ENCODE measurements at regions not wholly inside any gene's neighbourhood (a gene's known extent, or its start where the extent isn't known, plus 50 kb on each side); places are given as distances from the start of the nearest gene placed in this dataset.

- Histone ChIP-seq H3K36me3 (ENCODE audit: control insufficient read depth, insufficient read depth, low read length) (no peaks in the 10 kb centered on the region), H3K9me3 (ENCODE audit: control insufficient read depth, low read length) (no peaks in the 10 kb centered on the region), H3K79me2 (no peaks in the 10 kb centered on the region), H2AFZ (no peak overlapping the region), H3K27ac (no peak overlapping the region), H3K9ac (no peak overlapping the region), H3K4me1 (no peaks in the 10 kb centered on the region), H3K4me3 (ENCODE audit: low read depth, low read length) (no peak overlapping the region), H3K4me2 (ENCODE audit: low read length) (no peak overlapping the region), H3K27me3 (ENCODE audit: control insufficient read depth, insufficient read depth, low read length) (no peaks in the 10 kb centered on the region)
- TF ChIP-seq, protein P1, sequence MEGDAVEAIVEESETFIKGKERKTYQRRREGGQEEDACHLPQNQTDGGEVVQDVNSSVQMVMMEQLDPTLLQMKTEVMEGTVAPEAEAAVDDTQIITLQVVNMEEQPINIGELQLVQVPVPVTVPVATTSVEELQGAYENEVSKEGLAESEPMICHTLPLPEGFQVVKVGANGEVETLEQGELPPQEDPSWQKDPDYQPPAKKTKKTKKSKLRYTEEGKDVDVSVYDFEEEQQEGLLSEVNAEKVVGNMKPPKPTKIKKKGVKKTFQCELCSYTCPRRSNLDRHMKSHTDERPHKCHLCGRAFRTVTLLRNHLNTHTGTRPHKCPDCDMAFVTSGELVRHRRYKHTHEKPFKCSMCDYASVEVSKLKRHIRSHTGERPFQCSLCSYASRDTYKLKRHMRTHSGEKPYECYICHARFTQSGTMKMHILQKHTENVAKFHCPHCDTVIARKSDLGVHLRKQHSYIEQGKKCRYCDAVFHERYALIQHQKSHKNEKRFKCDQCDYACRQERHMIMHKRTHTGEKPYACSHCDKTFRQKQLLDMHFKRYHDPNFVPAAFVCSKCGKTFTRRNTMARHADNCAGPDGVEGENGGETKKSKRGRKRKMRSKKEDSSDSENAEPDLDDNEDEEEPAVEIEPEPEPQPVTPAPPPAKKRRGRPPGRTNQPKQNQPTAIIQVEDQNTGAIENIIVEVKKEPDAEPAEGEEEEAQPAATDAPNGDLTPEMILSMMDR (IDR thresholded peaks at IDR 0.05): no peak
Measured at GRCh38 chr15:98138910-98139309, 178.4 kb downstream of the ARRDC4 start.

- H3K36me3 ChIP-seq (ENCODE audit: control insufficient read depth, insufficient read depth, low read length): no peaks in the 10 kb centered on the region
- H3K9ac ChIP-seq: no peak overlapping the region
- H2AFZ ChIP-seq: no peak overlapping the region
- TF ChIP-seq, protein P1 (IDR thresholded peaks at IDR 0.05): no peak
- no peak overlapping the region for H3K4me3 ChIP-seq (ENCODE audit: low read depth, low read length)
- no peak overlapping the region for H3K4me2 ChIP-seq (ENCODE audit: low read length)
- no peak overlapping the region for H3K27ac ChIP-seq
- H3K4me1 ChIP-seq: no peaks in the 10 kb centered on the region
- H3K79me2 ChIP-seq: no peaks in the 10 kb centered on the region
- H3K9me3 ChIP-seq (ENCODE audit: control insufficient read depth, low read length): no peaks in the 10 kb centered on the region
- H3K27me3 ChIP-seq (ENCODE audit: control insufficient read depth, insufficient read depth, low read length): no peaks in the 10 kb centered on the region
Measured at GRCh38 chr15:98139337-98139736, 178.8 kb downstream of the ARRDC4 start.

DNA sequence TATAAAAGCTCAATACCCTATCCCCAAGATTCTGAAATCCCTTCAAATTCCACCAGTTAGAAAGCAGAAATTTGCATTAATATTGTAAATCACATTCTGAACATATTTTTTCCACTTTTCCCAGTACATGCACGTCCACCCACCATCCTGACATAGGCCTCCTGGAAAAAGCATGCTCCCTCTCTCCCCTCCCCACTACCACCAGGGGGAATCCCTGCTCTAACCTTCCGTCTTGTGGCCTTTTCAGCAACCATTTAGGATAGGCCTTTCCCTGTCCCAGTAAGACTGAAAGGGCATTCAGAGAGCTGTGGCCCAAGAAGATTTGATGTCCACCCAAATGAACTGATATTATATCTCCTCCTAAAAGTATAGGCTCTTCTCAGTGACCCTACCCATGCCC, 182.1 kb downstream of the ARRDC4 start:
- H3K4me1 ChIP-seq: no peaks in the 10 kb centered on the region
- H3K27me3 ChIP-seq (ENCODE audit: control insufficient read depth, insufficient read depth, low read length): no peaks in the 10 kb centered on the region
- no peaks in the 10 kb centered on the region for H3K9me3 ChIP-seq (ENCODE audit: control insufficient read depth, low read length)
- H3K27ac ChIP-seq: no peak overlapping the region
- no peak overlapping the region for H3K4me3 ChIP-seq (ENCODE audit: low read depth, low read length)
- no peak overlapping the region for H3K9ac ChIP-seq
- H2AFZ ChIP-seq: no peak overlapping the region
- H3K36me3 ChIP-seq (ENCODE audit: control insufficient read depth, insufficient read depth, low read length): no peaks in the 10 kb centered on the region
- no peaks in the 10 kb centered on the region for H3K79me2 ChIP-seq
- TF ChIP-seq, protein P1 (IDR thresholded peaks at IDR 0.05): no peak
- H3K4me2 ChIP-seq (ENCODE audit: low read length): no peak overlapping the region

GRCh38 chr15:98143116-98143515, 182.6 kb downstream of the ARRDC4 start:
- no peaks in the 10 kb centered on the region for H3K4me1 ChIP-seq
- no peaks in the 10 kb centered on the region for H3K9me3 ChIP-seq (ENCODE audit: control insufficient read depth, low read length)
- H3K79me2 ChIP-seq: no peaks in the 10 kb centered on the region
- H3K36me3 ChIP-seq (ENCODE audit: control insufficient read depth, insufficient read depth, low read length): no peaks in the 10 kb centered on the region
- H3K27me3 ChIP-seq (ENCODE audit: control insufficient read depth, insufficient read depth, low read length): no peaks in the 10 kb centered on the region
- H2AFZ ChIP-seq: no peak overlapping the region
- TF ChIP-seq, protein P1 (IDR thresholded peaks at IDR 0.05): no peak
- H3K27ac ChIP-seq: no peak overlapping the region
- no peak overlapping the region for H3K4me3 ChIP-seq (ENCODE audit: low read depth, low read length)
- H3K4me2 ChIP-seq (ENCODE audit: low read length): no peak overlapping the region
- no peak overlapping the region for H3K9ac ChIP-seq

DNA sequence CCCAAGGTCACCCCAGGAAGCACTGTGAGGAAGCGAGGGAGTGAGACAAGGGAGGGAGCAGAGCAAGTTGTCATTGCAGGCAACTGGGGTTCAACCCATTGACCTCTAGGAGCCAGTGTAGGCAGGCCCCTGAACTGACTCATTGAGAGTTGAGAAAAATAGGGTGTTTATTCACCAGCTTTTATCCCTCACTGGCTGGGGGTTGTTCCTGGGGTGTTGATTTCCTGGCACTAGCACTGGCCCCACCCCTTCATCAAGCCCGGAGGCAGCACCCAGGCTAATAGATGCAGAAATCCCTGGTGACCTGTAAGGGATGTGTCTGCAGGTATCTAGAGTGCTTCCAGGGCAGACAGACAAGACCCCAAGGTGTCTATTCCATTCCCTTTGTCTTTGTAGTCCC, 183.9 kb downstream of the ARRDC4 start:
- H2AFZ ChIP-seq: no peak overlapping the region
- TF ChIP-seq, protein P1 (IDR thresholded peaks at IDR 0.05): no peak

More for the DNA sequence above, 183.9 kb downstream of the ARRDC4 start:
- Histone ChIP-seq H3K4me3 (ENCODE audit: low read depth, low read length) (no peak overlapping the region), H3K9ac (no peak overlapping the region), H3K36me3 (ENCODE audit: control insufficient read depth, insufficient read depth, low read length) (no peaks in the 10 kb centered on the region), H3K79me2 (no peaks in the 10 kb centered on the region), H3K27ac (no peak overlapping the region), H3K4me2 (ENCODE audit: low read length) (no peak overlapping the region), H3K9me3 (ENCODE audit: control insufficient read depth, low read length) (no peaks in the 10 kb centered on the region), H3K27me3 (ENCODE audit: control insufficient read depth, insufficient read depth, low read length) (no peaks in the 10 kb centered on the region), H3K4me1 (no peaks in the 10 kb centered on the region)

Measured in parathyroid adenoma (tissue), 2 donors.